NCI-H524 treated with DMSO at 0.1 percent for 48 hours (cell line): ENCODE measurements at regions not wholly inside any gene's neighbourhood (a gene's known extent, or its start where the extent isn't known, plus 50 kb on each side); places are given as distances from the start of the nearest gene placed in this dataset.
"Not testable (repeated sequence)": the region's sequence is repeated elsewhere in the genome, so short reads cannot be mapped to it uniquely, and the experiment has no call there.

Source experiments
- DNase-seq: peaks from one replicate; lab custom pipeline; 2025; lab: John Stamatoyannopoulos, UW

GRCh38 chr1:5733596-5733995 lies 258.6 kb downstream of the NPHP4 start:
- no peak for DNase-seq

DNA sequence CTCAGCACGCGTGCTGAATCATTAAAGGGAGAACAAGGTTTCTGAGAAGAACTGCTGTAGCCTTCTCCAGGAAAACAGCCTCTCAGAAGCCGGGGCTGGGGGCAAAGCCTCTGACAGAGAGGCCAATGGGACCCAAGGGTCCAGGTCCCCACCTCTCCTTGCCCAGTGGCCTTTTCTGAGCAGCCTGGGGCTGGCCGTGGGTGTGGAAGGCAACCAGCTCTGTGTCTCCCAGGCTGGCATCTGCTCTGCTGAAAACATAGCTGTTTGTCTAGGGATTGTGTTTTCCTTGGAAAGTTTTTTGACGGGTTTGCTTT lies 261.2 kb downstream of the NPHP4 start:
- no peak for DNase-seq

DNA sequence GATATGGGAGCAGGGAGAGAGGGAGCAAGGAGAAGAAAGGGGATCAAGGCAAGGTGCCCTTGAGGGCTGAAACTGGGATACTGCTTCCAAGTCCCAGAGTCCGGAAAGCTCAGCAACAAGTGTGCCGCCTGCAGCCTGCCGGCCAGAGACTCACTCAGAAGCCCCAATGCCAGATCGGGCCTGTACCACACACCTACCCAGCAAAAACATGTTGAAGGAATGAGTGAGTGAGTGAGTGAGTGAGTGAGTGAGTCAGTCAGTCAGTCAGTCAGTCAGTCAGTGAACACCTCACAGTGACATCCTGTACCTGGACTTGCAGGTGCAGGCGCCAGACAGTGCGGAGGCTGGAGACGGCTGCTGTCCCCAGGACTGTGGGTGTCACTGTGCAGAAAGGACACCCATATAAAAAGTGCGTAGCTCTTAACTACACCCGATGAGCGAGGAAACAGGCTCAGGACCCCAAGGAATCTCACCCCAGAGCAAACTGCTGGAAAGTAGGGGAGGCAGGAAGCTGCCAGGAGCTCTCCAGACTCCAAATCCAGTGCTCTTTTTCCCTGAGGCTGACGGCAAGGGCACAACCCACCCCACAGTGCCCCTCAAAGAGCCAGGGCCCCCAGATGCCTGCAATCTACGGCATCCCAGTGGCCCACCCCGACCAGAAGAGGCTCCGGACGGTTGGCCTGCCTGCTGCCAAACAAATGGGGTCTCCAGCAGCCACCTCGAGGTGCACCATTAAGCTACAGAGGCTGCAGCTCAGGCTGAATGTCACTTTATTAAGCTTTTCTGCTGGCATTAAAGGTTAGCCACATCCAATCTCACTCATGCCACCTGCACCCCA lies 261.7 kb downstream of the NPHP4 start:
- DNase-seq: no peak

GRCh38 chr1:5729636-5730145 lies 262.5 kb downstream of the NPHP4 start:
- no peak for DNase-seq

DNA sequence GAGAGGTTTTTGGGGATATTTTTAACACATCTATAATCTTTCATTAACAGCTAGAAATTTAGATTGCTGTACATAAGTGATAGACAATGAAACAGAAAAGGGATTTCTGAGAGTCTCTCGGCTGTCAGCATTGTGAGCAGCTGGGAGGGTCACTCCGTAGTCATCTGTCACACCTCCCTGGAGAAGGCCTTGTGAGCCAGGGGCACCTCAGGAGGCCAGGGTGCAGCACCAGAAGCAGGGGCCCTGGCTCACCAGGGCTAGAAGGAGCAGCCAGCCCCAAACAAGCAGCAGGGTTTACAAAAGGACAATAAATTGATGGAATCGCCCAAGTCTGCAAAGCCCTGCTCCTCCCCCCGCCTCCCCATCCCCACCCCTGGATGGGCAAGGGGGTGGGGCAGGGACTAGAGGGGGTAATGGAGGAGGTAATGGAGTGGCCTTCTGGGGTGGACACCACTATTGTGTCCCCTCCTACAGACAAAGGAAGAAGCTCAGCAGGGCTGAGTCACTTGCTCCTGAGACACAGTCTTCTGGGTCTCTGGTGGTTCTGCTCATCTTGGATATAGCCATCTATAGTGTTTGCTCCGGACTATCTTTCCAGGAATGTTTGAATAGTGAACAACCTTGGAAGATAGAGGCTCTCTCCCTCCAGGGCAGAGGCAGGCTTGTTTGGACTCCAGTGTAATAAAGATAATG lies 263.4 kb downstream of the NPHP4 start:
- no peak for DNase-seq

GRCh38 chr1:5727871-5728643 lies 264.2 kb downstream of the NPHP4 start:
- DNase-seq: no peak

GRCh38 chr1:5727191-5727590 lies 265.0 kb downstream of the NPHP4 start:
- DNase-seq: no peak

DNA sequence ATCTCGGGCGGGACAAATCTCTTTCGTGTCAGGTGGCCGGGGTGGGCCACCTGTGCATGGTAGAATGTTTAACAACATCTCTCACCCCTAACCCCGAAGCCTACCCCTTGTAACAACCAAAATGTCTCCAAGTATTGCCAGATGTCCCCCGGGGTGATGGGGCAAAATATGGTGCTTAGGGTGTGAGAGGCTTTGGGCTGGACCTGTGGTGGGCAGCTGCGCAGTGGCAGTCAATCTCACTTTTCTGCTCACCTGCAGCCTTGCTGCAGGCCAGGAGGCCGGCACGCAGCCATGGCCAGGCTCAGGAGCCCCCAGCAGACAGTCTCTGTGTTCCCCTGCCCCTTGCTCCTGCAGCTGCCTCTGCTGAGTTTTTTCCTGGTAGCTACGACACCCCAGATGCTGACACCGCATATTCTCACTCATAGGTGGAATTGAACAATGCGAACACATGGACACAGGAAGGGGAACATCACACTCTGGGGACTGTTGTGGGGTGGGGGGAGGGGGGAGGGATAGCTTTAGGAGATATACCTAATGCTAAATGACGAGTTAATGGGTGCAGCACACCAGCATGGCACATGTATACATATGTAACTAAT lies 265.5 kb downstream of the NPHP4 start:
- not testable (repeated sequence) for DNase-seq

DNA sequence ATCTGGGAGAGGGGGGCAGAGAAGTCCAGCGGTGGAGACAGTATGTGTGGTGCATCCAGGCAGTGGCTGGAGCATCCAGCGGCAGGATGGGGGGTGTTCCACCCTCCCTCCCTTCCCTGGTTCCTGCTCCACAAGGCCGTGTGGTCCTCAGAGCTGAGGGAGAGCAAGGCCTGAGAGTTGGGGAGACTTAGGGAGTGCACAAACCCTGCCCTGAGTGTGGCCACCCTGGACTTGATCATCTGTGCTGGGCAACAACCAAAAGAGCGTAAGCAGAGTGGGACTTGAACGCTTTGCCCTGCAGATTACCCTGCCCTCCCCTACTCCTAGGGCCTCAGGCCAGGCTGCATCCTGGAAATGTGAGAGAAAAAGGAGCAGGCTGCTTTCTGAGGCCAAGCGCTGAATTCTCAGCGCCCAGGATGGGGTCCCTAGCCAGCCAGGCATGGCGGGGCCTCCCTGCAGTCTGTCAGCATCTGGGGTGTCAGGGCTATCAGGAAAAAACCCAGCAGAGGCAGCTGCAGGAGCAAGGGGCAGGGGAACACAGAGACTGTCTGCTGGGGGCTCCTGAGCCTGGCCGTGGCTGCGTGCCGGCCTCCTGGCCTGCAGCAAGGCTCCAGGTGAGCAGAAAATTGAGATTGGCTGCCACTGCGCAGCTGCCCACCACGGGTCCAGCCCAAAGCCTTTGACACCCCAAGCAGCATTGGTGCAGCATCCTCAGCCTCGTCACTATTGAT lies 266.2 kb downstream of the NPHP4 start:
- no peak for DNase-seq

DNA sequence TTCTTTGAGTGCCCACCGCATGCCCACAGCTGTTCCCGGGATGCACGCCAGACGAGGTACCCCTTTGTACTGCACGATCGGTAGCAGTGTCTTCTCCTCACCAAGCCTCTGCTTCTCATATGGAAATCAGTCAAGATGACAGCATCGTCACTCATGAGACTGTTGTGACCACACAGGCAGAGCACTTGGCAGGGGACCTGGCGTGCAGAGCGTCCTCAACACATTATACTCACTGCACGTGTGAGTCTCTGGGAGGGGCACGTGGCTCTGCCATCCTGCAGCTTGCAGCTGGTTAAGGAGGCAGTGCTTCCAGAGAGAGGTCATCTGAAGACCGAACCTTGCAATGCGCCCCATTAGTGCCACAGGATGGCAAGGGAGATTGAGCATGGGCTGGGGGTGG lies 266.8 kb downstream of the NPHP4 start:
- no peak for DNase-seq

GRCh38 chr1:5724847-5725246 lies 267.4 kb downstream of the NPHP4 start:
- no peak for DNase-seq

- DNase-seq: no peak
These were observed 269.5 kb downstream of the NPHP4 start for GRCh38 chr1:5722635-5723164.

DNA sequence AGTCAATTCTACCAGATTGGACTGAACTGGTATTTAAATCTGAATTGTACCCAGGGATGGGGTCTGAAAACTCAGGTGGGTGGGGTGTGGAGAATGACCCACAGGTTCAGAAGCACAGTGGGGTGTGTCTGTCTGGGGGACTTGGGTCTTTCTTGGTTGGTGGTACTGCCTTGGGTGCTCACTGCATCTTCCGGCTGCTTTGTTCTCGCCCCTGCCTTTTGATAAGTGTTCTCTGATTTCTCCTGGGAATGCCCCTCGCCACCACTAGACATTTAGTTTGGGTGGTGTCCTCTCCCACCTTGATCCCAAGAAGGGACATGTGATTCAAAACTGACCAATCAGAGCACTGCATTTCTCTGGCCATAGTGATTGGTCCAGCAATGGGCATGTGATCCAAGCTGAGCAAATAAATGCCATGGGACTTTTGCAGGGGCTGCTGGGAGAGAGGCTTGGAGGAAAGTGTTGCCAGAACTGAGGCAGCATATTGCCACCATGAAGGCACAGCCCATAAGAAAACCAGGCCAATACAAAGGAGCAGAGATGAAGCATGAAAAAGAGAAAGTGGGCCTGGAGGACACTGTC lies 270.5 kb downstream of the NPHP4 start:
- no peak for DNase-seq

GRCh38 chr1:5720936-5721335 lies 271.3 kb downstream of the NPHP4 start:
- no peak for DNase-seq

- DNase-seq: no peak
These were observed 271.7 kb downstream of the NPHP4 start for GRCh38 chr1:5720484-5720883.

- DNase-seq: no peak
These were observed 272.2 kb downstream of the NPHP4 start for GRCh38 chr1:5720045-5720444.

- DNase-seq: no peak
These were observed 273.2 kb downstream of the NPHP4 start for GRCh38 chr1:5718831-5719632.

- no peak for DNase-seq
These were observed 275.1 kb downstream of the NPHP4 start for GRCh38 chr1:5717031-5717682.

GRCh38 chr1:5716126-5716525 lies 276.1 kb downstream of the NPHP4 start:
- DNase-seq: no peak
